ENCODE measurements at regions not wholly inside any gene's neighbourhood (a gene's known extent, or its start where the extent isn't known, plus 50 kb on each side); places are given as distances from the start of the nearest gene placed in this dataset.

DNA sequence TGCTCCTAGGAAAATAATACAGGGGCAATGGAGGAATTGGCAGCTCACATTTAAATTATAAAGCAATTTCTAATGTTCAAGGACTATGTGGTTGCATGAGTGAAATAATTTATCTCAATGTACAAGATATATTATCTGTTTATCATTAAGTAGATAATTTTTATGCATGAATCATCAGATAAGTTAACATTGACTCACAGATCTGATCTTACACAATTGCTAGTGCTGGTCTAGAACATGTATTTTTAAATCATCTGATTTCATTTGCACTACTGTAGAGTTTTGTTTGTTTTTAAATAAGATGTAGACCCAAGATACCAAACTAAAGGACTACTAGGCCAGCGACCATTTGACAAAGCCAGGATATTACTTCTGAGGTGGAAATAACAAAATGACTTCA lies 199.2 kb downstream of the BMP2 start:
- no peaks in the 10 kb centered on the region for H3K4me1 ChIP-seq
- intact Hi-C loops (cut with micrococcal nuclease): no loop called here
- H3K9me3 ChIP-seq (replicated peaks): peaks cover 8% of the 10 kb centered on the region
- no peaks in the 10 kb centered on the region for H3K36me3 ChIP-seq
- TF ChIP-seq, protein P1, sequence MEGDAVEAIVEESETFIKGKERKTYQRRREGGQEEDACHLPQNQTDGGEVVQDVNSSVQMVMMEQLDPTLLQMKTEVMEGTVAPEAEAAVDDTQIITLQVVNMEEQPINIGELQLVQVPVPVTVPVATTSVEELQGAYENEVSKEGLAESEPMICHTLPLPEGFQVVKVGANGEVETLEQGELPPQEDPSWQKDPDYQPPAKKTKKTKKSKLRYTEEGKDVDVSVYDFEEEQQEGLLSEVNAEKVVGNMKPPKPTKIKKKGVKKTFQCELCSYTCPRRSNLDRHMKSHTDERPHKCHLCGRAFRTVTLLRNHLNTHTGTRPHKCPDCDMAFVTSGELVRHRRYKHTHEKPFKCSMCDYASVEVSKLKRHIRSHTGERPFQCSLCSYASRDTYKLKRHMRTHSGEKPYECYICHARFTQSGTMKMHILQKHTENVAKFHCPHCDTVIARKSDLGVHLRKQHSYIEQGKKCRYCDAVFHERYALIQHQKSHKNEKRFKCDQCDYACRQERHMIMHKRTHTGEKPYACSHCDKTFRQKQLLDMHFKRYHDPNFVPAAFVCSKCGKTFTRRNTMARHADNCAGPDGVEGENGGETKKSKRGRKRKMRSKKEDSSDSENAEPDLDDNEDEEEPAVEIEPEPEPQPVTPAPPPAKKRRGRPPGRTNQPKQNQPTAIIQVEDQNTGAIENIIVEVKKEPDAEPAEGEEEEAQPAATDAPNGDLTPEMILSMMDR (IDR thresholded peaks at IDR 0.05; ENCODE audit: borderline replicate concordance): no peak
- H3K27ac ChIP-seq (replicated peaks): no peak overlapping the region
- no peak for DNase-seq
- H3K4me3 ChIP-seq: no peak overlapping the region
- H3K27me3 ChIP-seq (ENCODE audit: low read depth): no peaks in the 10 kb centered on the region

DNA sequence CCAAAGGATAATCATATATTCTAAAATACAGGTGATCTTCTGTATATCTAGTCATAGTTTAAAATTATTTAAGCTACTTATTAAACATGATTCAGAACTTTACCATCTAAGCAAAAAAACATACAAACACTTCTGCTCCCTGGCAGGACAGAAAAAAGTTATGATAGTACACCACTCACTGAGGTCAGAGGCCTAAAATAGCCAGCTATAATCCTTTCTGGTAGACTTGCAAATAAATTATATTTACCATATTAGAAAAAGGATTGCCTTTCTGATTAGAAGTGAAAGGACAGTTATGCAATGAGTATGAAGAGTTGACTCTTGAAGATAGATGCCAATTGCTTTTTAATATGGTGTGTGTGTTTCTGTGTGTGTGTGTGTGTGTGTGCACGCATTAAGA lies 207.4 kb downstream of the BMP2 start:
- no peaks in the 10 kb centered on the region for H3K27me3 ChIP-seq (ENCODE audit: low read depth)
- no peaks in the 10 kb centered on the region for H3K36me3 ChIP-seq
- intact Hi-C loops (cut with micrococcal nuclease): no loop called here
- no peak for DNase-seq
- no peaks in the 10 kb centered on the region for H3K4me1 ChIP-seq
- no peak overlapping the region for H3K4me3 ChIP-seq
- no peak overlapping the region for H3K27ac ChIP-seq (replicated peaks)
- H3K9me3 ChIP-seq (replicated peaks): no peaks in the 10 kb centered on the region
- TF ChIP-seq, protein P1 (IDR thresholded peaks at IDR 0.05; ENCODE audit: borderline replicate concordance): no peak

DNA sequence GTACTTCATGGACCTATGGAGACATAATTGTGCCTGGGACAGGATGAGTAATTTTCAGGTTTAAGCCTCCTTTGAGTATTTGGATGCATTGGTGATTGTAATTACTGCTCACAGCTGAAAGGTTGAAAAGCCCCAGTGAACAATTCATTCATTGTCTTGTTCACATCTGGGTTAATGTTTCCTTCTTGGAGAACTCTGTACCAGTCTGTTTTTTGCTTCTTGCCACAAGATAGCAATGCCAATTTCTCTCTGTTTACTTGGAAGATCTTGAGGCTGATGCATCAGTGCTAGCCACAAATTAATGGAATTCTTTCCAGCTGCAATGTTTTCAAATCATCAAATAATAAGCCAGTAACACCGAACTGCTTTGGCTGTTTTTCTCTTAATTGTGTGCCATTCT lies 207.8 kb downstream of the BMP2 start:
- no peak for DNase-seq
- no peaks in the 10 kb centered on the region for H3K36me3 ChIP-seq
- H3K9me3 ChIP-seq (replicated peaks): no peaks in the 10 kb centered on the region
- H3K27me3 ChIP-seq (ENCODE audit: low read depth): no peaks in the 10 kb centered on the region
- H3K4me3 ChIP-seq: no peak overlapping the region
- H3K4me1 ChIP-seq: no peaks in the 10 kb centered on the region
- TF ChIP-seq, protein P1 (IDR thresholded peaks at IDR 0.05; ENCODE audit: borderline replicate concordance): no peak
- intact Hi-C loops (cut with micrococcal nuclease): no loop called here
- no peak overlapping the region for H3K27ac ChIP-seq (replicated peaks)

DNA sequence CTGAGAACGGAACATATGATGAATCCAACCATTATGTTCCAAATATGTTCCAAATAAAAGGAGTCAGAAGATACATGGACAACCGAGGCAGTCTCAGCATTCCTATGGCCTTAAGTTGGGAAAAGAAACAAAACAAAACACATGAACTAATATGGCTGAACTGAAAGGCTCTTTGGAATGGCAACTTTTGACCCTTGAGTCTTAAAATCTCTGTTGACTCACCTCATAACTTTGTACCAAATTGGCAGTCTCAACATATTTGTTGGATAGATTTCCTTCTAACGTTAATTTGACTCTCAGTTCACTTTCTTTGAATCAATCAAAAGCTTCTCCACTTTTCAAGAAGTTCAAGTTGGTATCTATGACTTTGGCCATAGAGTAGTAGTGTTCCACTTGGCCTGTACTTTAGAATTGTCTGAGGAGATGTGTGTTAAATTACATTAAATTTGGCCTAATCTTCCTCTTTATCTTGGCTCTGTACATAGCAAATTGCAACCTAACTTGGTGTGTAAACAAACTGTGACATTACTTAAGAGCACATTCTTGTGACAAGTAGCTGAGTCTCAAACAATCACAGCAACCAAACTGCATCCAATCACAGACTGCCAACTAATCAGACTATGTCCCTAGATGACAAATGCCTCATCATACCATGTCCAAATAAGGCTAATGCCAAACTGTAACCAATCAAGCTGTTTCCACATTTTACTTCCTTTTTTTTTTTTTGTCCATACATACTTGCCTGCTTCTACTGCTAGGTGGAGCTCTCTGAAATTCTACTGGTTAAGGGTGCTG lies 208.8 kb downstream of the BMP2 start:
- Histone ChIP-seq H3K36me3 (no peaks in the 10 kb centered on the region), H3K4me1 (no peaks in the 10 kb centered on the region), H3K9me3 (replicated peaks) (no peaks in the 10 kb centered on the region), H3K27me3 (ENCODE audit: low read depth) (no peaks in the 10 kb centered on the region), H3K4me3 (no peak overlapping the region), H3K27ac (replicated peaks) (no peak overlapping the region)
- intact Hi-C loops (cut with micrococcal nuclease): no loop called here
- TF ChIP-seq, protein P1 (IDR thresholded peaks at IDR 0.05; ENCODE audit: borderline replicate concordance): no peak
- DNase-seq: no peak

DNA sequence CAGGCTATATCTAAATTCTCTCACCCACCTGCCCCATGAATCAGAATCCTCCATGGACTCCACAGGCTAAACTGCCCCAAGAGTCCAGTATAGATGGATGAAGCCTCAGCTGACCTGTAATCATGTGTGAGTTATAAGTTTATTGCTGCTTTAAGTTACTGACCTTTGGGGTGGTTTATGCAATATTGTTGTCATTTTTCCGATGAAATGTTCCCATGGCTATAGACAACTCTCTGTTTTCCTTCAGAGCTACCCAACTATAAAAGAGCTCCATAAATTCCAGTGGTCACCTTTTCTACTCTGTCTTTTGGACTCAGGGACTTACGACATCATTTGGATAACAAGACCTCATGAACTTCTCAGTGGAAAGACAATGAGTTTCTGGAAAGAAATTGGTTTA lies 212.1 kb downstream of the BMP2 start:
- Histone ChIP-seq H3K36me3 (no peaks in the 10 kb centered on the region), H3K27me3 (ENCODE audit: low read depth) (no peaks in the 10 kb centered on the region), H3K4me3 (no peak overlapping the region), H3K9me3 (replicated peaks) (peaks cover 11% of the 10 kb centered on the region), H3K27ac (replicated peaks) (no peak overlapping the region), H3K4me1 (no peaks in the 10 kb centered on the region)
- intact Hi-C loops (cut with micrococcal nuclease): no loop called here
- no peak for DNase-seq
- TF ChIP-seq, protein P1 (IDR thresholded peaks at IDR 0.05; ENCODE audit: borderline replicate concordance): no peak
